NCI-H2196 (cell line): ENCODE measurements at regions not wholly inside any gene's neighbourhood (a gene's known extent, or its start where the extent isn't known, plus 50 kb on each side); places are given as distances from the start of the nearest gene placed in this dataset.
"Not testable (repeated sequence)": the region's sequence is repeated elsewhere in the genome, so short reads cannot be mapped to it uniquely, and the experiment has no call there.

Source experiments
- DNase-seq: peaks from one replicate; lab custom pipeline; 2025; ENCODE audit not compliant: unreplicated experiment; lab: John Stamatoyannopoulos, UW

- not testable (repeated sequence) for DNase-seq
These were observed 64.0 kb upstream of the PLEKHM1 start for GRCh38 chr17:45554479-45554878.

- DNase-seq = not testable (repeated sequence)
These were observed 68.3 kb upstream of the PLEKHM1 start for GRCh38 chr17:45558821-45559220.

- not testable (repeated sequence) for DNase-seq
These were observed 72.3 kb upstream of the PLEKHM1 start for GRCh38 chr17:45562868-45563267.

- DNase-seq = not testable (repeated sequence)
These were observed 72.8 kb upstream of the PLEKHM1 start for GRCh38 chr17:45563283-45563682.

DNA sequence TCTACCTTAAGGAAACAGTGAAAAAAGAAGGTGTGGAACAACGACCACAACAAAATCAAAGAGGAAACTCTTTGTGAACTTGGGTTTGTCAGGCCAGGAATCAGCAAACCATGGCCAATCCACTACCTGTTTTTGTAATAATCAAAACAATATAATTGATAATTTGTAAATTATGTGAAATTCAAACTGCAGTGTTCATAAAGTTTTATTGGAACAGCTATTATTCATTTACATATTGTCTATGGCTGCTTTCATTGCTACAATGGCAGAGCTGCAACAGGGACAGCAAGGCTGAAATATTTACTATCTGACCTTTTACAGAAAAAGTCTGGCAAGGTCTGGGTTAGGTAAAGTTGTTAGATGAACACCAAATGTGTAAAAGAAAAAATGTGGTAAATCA lies 77.8 kb upstream of the PLEKHM1 start:
- not testable (repeated sequence) for DNase-seq

- not testable (repeated sequence) for DNase-seq
These were observed 82.8 kb upstream of the PLEKHM1 start for GRCh38 chr17:45573326-45573725.

DNA sequence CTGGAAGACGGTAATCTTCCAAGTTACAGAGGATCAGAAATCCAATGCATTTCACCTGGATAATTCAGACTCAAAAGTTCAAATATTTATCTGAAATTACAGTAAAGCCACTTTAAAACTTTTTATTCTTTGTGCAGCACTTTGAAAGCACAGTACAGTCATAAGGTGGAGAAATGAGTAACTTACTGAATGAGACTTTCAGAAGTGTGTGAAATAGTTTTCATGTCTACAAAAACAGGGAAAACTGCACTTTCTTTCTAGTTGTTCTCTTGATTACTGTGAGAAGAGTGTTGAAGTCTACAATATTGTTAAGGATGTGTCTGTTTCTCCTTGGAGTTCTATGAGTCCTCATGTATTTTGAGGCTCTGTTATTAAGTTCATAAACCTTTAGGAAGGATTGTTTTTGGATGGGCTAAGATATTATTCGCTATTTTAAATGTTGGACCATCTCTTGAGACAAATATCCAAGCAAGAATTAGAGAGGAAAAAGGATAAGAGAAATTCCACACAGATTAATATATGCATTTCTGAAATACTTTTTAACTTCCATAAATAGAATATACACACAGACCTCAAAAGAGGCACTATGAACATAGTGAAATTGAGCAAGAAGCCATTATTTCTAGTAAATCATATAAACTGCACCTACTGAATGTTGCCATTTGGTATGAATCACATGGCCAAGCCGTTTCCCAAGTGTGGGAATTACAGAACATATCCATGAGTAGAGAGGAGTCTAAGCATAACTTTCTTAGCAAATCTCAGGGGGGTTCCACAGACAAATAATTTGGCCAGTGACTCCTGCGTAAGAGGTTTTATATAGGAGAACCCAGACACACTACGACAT lies 83.6 kb upstream of the PLEKHM1 start:
- no peak for DNase-seq

DNA sequence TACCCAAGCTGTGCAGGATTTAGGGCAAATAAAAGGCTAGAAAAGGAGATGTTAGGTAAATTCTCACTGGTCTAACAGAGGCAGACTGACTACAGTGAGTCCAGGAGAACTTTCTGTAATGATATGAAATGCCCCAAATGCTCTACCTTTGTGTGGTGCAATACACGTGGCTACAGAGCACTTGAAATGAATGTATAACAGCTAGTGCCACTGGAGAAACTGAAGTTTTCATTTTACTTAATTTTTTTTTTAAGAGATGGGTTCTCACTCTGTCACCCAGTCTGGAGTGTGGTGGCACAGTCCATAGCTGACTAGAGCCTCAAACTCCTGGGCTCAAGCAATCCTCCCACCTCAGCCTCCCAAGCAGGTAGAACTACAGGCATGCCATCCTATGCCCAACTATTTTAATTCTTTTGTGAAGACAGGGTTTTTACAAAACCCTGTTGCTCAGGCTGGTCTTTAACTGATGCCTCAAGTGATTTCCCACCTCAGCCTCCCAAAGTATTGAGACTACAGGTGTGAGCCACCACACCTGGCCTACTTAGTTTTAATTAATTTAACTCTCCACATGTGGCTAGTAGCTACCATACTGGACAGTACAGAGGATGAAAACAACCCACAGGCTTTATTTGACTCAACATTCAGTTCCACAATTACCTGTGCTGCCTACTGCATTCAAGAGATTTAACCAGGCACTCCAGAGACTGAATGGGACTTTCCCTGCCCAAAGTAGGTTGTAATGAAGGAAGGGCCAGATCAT lies 84.8 kb upstream of the PLEKHM1 start:
- no peak for DNase-seq

GRCh38 chr17:45576527-45577307 lies 86.2 kb upstream of the PLEKHM1 start:
- not testable (repeated sequence) for DNase-seq

DNA sequence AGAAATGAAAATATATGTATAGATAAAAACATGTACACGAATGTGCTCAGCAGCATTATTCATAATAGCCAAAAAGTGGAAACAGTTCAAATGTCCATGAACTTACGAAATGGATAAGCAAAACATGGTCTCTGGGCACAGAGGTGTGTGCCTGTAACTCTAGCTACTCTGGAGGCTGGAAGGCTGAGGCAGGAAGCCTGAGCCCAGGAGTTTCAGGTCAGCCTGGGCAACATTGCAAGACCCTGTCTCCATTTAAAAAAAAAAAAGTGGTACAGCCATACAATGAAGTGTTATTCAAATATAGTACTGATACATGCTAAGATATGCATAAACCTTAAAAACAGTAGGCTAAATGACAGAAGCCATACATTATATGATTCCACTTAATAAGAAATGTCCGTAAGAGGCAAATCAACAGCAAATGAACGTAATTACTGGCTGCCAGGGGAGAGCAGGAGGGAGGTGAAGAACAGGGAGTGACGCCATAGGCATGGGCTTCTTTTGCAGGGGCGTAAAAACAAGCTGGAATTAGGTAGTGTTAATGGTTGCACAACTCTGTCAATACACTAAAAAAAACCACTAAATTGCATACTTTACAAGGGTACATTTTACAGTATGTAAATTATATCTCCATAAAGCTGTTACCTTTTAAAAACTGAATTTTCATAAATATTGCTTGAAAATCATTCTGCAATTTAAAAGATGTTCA lies 87.2 kb upstream of the PLEKHM1 start:
- no peak for DNase-seq

DNA sequence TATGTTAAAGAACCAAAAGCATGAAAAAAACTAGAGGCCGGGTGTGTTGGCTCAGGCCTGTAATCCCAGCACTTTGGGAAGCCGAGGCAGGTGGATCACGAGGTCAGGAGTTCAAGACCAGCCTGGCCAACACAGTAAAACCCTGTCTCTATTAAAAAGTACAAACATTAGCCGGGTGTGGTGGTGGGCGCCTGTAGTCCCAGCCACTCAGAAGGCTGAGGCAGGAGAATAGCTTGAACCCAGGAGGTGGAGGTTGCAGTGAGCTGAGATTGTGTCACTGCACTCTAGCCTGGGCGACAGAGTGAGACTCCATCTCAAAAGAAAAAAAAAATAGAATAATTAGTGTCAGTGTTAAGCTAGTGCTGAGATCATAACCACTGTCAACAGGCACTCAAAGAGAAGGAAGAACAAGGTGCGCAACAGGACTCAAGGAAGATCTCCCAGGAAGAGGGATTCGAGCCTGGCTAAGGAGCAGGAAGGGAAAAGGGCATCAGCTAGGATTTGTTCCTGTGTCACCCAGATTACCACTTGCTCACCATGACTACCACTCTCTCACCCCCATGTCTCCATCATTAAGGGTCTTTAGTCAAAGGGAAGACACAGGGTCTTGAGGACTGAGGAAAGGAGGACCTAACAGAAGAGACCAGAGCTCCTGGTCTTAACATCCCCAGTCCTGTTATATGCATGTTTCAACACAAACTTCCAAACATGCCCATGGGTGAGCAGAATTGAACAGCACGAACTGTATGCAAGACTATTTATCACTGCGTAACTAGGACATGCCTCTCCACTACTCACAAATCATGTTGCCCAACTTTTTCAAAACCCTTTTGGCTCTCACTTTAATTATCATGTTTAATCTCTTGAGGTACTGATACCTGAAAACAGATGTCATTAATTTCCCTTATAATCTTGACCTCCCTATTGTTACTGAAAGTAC lies 88.3 kb upstream of the PLEKHM1 start:
- no peak for DNase-seq

- no peak for DNase-seq
These were observed 89.3 kb upstream of the PLEKHM1 start for GRCh38 chr17:45579529-45580495.

DNA sequence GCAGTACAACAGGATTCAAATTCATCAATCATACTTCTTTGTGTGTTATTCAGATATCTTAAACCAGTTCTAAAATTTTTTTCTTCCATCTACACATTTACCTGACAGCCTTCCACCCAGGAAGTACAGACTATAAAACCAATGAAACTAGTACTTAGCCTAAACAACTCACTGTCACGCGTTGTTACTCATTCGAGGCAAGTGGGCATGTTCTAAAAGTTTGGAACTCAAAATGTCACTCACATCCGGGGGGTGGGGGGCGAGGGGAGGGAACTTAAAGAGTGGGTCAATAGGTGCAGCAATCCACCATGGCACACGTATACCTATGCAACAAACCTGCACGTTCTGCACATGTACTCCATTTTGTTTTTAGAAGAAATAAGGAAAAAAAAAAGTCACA lies 90.4 kb upstream of the PLEKHM1 start:
- no peak for DNase-seq

DNA sequence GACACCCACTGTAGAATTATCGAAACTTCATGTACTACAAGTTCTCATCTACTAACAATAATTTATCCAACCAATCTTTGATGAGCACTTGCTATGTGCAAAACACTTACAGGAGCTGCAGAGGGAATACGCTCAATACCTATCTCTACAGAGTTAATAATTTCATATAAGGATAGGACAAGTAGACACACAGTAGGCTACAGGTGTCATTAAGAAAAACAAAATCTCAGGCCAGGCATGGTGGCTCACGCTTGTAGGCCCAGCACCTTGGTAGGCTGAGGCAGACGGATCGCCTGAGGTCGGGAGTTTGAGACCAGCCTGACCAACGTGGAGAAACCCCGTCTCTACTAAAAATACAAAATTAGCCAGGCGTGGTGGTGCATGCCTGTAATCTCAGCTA lies 91.3 kb upstream of the PLEKHM1 start:
- no peak for DNase-seq

GRCh38 chr17:45584092-45585036 lies 93.8 kb upstream of the PLEKHM1 start:
- no peak for DNase-seq

- DNase-seq = not testable (repeated sequence)
These were observed 94.7 kb upstream of the PLEKHM1 start for GRCh38 chr17:45585037-45585733.
